ENCODE measurements at regions not wholly inside any gene's neighbourhood (a gene's known extent, or its start where the extent isn't known, plus 50 kb on each side); places are given as distances from the start of the nearest gene placed in this dataset.

DNA sequence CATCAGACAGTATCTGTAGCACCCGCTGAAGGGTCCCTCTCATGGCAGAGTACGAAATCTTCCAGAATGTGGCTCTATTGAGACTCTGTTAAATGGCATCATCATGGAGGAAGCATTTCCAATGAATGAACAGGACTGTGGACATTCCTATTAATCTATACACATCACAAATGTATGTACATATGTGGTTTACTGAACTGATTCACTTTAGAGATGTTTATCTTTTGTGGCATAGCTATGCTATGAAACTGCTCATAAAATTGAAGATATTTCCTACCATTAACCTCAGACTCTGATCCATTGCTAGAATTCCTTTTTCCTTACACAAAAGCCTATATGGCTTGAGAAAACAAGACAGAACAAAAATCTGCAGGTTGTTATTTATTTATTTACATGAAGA is 259.6 kb upstream of the RRP15 start:
- no peak overlapping the region for H3K27ac Mint-ChIP-seq
- DNase-seq, result no peak
- peaks cover 15% of the 10 kb centered on the region for H3K9me3 Mint-ChIP-seq
- no peak overlapping the region for H3K4me3 Mint-ChIP-seq
- H3K36me3 Mint-ChIP-seq (ENCODE audit: low read depth), result no peaks in the 10 kb centered on the region
- TF ChIP-seq, protein P1, sequence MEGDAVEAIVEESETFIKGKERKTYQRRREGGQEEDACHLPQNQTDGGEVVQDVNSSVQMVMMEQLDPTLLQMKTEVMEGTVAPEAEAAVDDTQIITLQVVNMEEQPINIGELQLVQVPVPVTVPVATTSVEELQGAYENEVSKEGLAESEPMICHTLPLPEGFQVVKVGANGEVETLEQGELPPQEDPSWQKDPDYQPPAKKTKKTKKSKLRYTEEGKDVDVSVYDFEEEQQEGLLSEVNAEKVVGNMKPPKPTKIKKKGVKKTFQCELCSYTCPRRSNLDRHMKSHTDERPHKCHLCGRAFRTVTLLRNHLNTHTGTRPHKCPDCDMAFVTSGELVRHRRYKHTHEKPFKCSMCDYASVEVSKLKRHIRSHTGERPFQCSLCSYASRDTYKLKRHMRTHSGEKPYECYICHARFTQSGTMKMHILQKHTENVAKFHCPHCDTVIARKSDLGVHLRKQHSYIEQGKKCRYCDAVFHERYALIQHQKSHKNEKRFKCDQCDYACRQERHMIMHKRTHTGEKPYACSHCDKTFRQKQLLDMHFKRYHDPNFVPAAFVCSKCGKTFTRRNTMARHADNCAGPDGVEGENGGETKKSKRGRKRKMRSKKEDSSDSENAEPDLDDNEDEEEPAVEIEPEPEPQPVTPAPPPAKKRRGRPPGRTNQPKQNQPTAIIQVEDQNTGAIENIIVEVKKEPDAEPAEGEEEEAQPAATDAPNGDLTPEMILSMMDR (IDR thresholded peaks at IDR 0.05), result no peak
- H3K27me3 Mint-ChIP-seq (ENCODE audit: low read depth, poor library complexity), result peaks cover 13% of the 10 kb centered on the region
- H3K4me1 Mint-ChIP-seq, result no peaks in the 10 kb centered on the region

GRCh38 chr1:218027152-218027551 is 257.9 kb upstream of the RRP15 start:
- peaks cover 8% of the 10 kb centered on the region for H3K4me1 Mint-ChIP-seq
- H3K27ac Mint-ChIP-seq, result no peak overlapping the region
- no peak overlapping the region for H3K4me3 Mint-ChIP-seq

DNA sequence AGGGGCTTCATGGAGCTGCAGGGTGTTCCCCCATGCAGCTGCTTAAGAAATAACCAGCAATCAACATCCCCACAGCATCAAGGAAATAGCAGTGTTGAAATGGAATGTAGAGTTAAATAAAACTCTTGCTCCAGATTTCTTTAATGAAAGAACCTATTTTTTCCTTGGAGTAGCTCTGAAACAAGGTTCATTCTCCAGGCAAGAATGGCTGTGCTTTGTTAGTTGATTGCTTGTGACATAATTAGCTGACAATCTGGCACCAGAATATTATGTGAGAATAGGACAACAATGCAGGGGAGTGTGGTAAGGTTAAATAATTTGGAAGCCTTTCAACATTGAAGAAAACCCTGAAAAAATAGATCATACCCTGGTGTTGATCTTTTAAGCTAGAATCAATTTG is 254.2 kb upstream of the RRP15 start:
- TF ChIP-seq, protein P1 (IDR thresholded peaks at IDR 0.05), result no peak
- no peaks in the 10 kb centered on the region for H3K9me3 Mint-ChIP-seq
- DNase-seq, result no peak
- peaks cover 17% of the 10 kb centered on the region for H3K4me1 Mint-ChIP-seq
- peaks cover 21% of the 10 kb centered on the region for H3K27me3 Mint-ChIP-seq (ENCODE audit: low read depth, poor library complexity)
- H3K4me3 Mint-ChIP-seq, result no peak overlapping the region
- no peak overlapping the region for H3K27ac Mint-ChIP-seq
- H3K36me3 Mint-ChIP-seq (ENCODE audit: low read depth), result no peaks in the 10 kb centered on the region

More at GRCh38 chr1:218027152-218027551, 257.9 kb upstream of the RRP15 start:
- DNase-seq, result no peak
- TF ChIP-seq, protein P1 (IDR thresholded peaks at IDR 0.05), result no peak
- Mint-ChIP-seq H3K27me3 (ENCODE audit: low read depth, poor library complexity) (peaks cover 20% of the 10 kb centered on the region), H3K9me3 (peaks cover 6% of the 10 kb centered on the region), H3K36me3 (ENCODE audit: low read depth) (no peaks in the 10 kb centered on the region)

DNA sequence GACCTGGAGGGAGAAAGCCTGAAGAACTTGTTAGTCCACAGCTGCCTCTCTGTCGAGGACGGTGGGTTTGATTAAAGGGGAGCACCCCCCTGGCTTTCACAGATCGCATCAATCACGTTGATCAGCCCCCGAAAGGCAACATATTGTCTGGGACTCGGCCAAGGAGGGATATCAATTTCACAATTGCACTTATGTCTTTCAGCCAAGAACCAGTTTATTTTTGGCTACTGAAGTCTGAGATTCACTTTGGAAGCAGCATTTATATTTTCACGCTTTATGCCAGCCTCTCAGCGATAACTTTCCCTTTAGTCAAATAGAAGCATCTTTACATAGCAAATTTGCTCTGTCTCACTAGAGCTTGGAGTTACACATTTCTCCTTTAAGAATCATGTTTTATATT is 253.2 kb upstream of the RRP15 start:
- peak; percentile 4 for DNase-seq
- Mint-ChIP-seq H3K27me3 (ENCODE audit: low read depth, poor library complexity) (peaks cover 17% of the 10 kb centered on the region), H3K36me3 (ENCODE audit: low read depth) (no peaks in the 10 kb centered on the region), H3K27ac (no peak overlapping the region), H3K4me3 (no peak overlapping the region), H3K4me1 (peaks cover 17% of the 10 kb centered on the region), H3K9me3 (no peaks in the 10 kb centered on the region)
- TF ChIP-seq, protein P1 (IDR thresholded peaks at IDR 0.05), result no peak

DNA sequence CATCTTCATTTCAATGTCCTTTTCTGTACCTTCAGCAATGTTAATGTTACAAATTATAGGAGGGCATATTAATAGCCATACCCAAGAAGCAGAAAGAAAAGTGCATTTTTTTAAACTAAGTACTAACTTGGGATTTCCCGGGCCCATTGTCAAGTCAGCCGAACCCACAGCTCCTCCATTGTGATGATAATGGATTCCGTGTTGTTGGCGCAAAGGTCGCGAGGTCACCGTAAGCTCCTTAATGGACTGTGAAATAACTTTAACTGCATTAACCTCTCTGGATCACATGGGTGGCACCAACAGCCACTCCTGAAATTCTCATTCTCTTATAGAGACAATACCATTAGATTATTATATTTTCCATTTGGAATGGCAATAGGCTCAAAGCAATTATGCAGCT is 250.6 kb upstream of the RRP15 start:
- DNase-seq, result peak; percentile 21
- Mint-ChIP-seq H3K4me1 (peaks cover 17% of the 10 kb centered on the region), H3K4me3 (no peak overlapping the region), H3K27me3 (ENCODE audit: low read depth, poor library complexity) (peaks cover 17% of the 10 kb centered on the region), H3K27ac (no peak overlapping the region), H3K9me3 (peaks cover 9% of the 10 kb centered on the region), H3K36me3 (ENCODE audit: low read depth) (no peaks in the 10 kb centered on the region)
- TF ChIP-seq, protein P1 (IDR thresholded peaks at IDR 0.05), result no peak

GRCh38 chr1:218048828-218049420 is 236.2 kb upstream of the RRP15 start:
- TF ChIP-seq, protein P1 (IDR thresholded peaks at IDR 0.05), result no peak
- Mint-ChIP-seq H3K4me1 (peaks cover 40% of the 10 kb centered on the region), H3K27ac (no peak overlapping the region), H3K27me3 (ENCODE audit: low read depth, poor library complexity) (no peaks in the 10 kb centered on the region), H3K9me3 (no peaks in the 10 kb centered on the region), H3K4me3 (peak overlapping the region; percentile 10), H3K36me3 (ENCODE audit: low read depth) (no peaks in the 10 kb centered on the region)
- no peak for DNase-seq

Measured in nephron progenitor cell (in vitro differentiated cells).